Naive thymus-derived CD4-positive, alpha-beta T cell (primary cell): ENCODE measurements at regions not wholly inside any gene's neighbourhood (a gene's known extent, or its start where the extent isn't known, plus 50 kb on each side); places are given as distances from the start of the nearest gene placed in this dataset.

ENCODE experiments used
- ATAC-seq: fragments of 150-1000 bp; cut with Tn5 transposase; 2 replicates; pipeline ENCODE4 v1.10.0; 2021; ENCODE audit warnings: mild to moderate bottlenecking, moderate library complexity
- CTCF ChIA-PET: fragments of 350-600 bp; sonication (Branson Sonifier 250); formaldehyde crosslinking; loops from one replicate; lab custom pipeline; 2021; ENCODE audit warnings: antibody characterized with exemption; lab: Charles Lee
- POLR2A ChIA-PET: fragments of 350-600 bp; sonication (Branson Sonifier 250); formaldehyde crosslinking; loops from one replicate; lab custom pipeline; 2021; ENCODE audit warnings: antibody characterized with exemption, inconsistent platforms; lab: Charles Lee
- DNase-seq, 9 donors: peaks; one replicate each; pipeline versions ENCODE4 v3.0.0 to v3.0.0-alpha.2; 2020 to 2022; ENCODE audit warnings: mixed read lengths in 1 of 9
- H3K27ac ChIP-seq: one replicate; pipeline ENCODE4 v1.7.0; 2013; ENCODE audit warnings: mild to moderate bottlenecking, low read depth, low read length, moderate library complexity
- H3K27me3 ChIP-seq, 2 donors: one replicate each; pipeline ENCODE4 v1.7.0; 2013; ENCODE audit warnings: low read length in 2 of 2, mild to moderate bottlenecking in 2 of 2, moderate library complexity in 2 of 2; ENCODE audit not compliant: control insufficient read depth in 2 of 2, insufficient read depth in 2 of 2
- H3K36me3 ChIP-seq, 3 experiments: 1 replicate in 2 of 3; 2 replicates in 1 of 3; pipeline ENCODE4 v1.7.0; 2013; ENCODE audit warnings: low read length in 3 of 3, mild to moderate bottlenecking in 3 of 3, moderate library complexity in 1 of 3; ENCODE audit not compliant: insufficient read depth in 3 of 3, control insufficient read depth in 2 of 3
- H3K4me1 ChIP-seq, 2 donors: one replicate each; pipeline ENCODE4 v1.7.0; 2013; ENCODE audit warnings: low read length in 2 of 2, mild to moderate bottlenecking in 2 of 2, moderate library complexity in 1 of 2; ENCODE audit not compliant: control insufficient read depth in 2 of 2, insufficient read depth in 2 of 2
- H3K4me3 ChIP-seq: 2 replicates; pipeline ENCODE4 v1.7.0; 2013; ENCODE audit warnings: mild to moderate bottlenecking, low read length
- H3K9me3 ChIP-seq, 3 experiments: 1 replicate in 2 of 3; 2 replicates in 1 of 3; pipeline ENCODE4 v1.7.0; 2013; ENCODE audit warnings: low read length in 3 of 3; ENCODE audit not compliant: control insufficient read depth in 2 of 3
- H3K27ac Mint-ChIP-seq, 9 donors: one replicate each; pipeline ENCODE4 v1.8.0; 2020 to 2022; ENCODE audit warnings: mixed read lengths in 9 of 9, mild to moderate bottlenecking in 8 of 9, moderate library complexity in 5 of 9, inconsistent platforms in 2 of 9
- H3K27me3 Mint-ChIP-seq, 5 donors: one replicate each; pipeline ENCODE4 v1.8.0; 2021 to 2022; ENCODE audit warnings: mixed read lengths in 5 of 5, mild to moderate bottlenecking in 1 of 5
- H3K36me3 Mint-ChIP-seq, 5 donors: one replicate each; pipeline ENCODE4 v1.8.0; 2020 to 2022; ENCODE audit warnings: mixed read lengths in 5 of 5, mild to moderate bottlenecking in 3 of 5, inconsistent platforms in 1 of 5
- H3K4me1 Mint-ChIP-seq, 7 donors: one replicate each; pipeline ENCODE4 v1.8.0; 2020 to 2022; ENCODE audit warnings: mixed read lengths in 7 of 7, mild to moderate bottlenecking in 3 of 7, inconsistent platforms in 1 of 7
- H3K4me3 Mint-ChIP-seq, 10 donors: one replicate each; pipeline ENCODE4 v1.8.0; 2020 to 2022; ENCODE audit warnings: mild to moderate bottlenecking in 10 of 10, mixed read lengths in 10 of 10, moderate library complexity in 6 of 10, inconsistent platforms in 2 of 10
- H3K9me3 Mint-ChIP-seq, 11 donors: one replicate each; pipeline ENCODE4 v1.8.0; 2020 to 2022; ENCODE audit warnings: mixed read lengths in 11 of 11, mild to moderate bottlenecking in 4 of 11, inconsistent platforms in 1 of 11, moderate library complexity in 1 of 11
- intact Hi-C, 2 donors: fragments of 100-400 bp; cut with micrococcal nuclease; formaldehyde crosslinking; loops; one replicate each; pipeline ENCODE4 v1.15.1; 2023

DNA sequence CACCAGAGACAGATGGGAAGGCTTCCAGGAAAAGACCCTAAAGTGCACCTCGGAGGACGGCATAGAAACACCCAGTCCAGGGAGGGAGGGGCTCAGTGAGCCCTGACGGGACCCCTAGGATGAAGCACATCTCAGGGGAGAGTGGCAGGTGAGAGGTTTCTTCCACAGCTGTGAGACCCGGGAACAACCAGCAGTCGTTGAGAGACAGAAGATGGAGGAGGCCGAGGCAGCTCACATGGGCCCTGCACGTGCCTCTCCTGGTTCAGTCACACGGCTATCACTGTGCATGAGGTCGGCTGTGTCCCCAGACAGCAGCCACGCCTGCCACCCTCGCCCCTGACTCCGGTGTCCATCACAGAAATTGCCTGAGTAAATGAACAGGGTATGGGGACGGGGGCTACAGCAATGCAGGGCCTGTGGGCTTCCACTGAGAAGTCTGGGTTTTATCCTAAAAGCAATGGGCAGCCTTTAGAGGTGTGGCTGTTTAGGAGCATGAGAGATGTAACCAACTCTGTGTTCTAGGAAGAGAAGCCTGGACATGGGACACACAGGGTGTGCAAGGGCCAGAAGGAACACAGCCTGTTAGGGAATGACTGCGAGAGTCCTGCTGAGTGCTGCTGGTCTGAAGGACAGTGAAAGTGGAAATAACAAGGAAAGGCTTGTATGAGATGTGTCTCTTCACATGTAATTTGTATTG, 102.0 kb downstream of the TMEM18 start:
- ChIA-PET POLR2A (no interaction called here), CTCF (no interaction called here)
- ATAC-seq (no peak), DNase-seq (no peak)
- Histone ChIP-seq H3K9me3 (peaks cover 0 to 6% (median 0%) of the 10 kb centered on the region in 3 experiments), H3K4me3 (no peak overlapping the region), H3K27me3 (no peaks in the 10 kb centered on the region), H3K36me3 (no peaks in the 10 kb centered on the region), H3K27ac (no peak overlapping the region), H3K4me1 (no peaks in the 10 kb centered on the region)
- intact Hi-C loops, result no loop called here
- H3K27ac Mint-ChIP-seq, result no peak overlapping the region
- peaks cover 0 to 16% (median 4%) of the 10 kb centered on the region in 5 donors for H3K36me3 Mint-ChIP-seq
- no peak overlapping the region for H3K4me3 Mint-ChIP-seq
- H3K27me3 Mint-ChIP-seq, result peaks cover 14 to 42% (median 26%) of the 10 kb centered on the region in 5 donors
- H3K4me1 Mint-ChIP-seq, result peaks cover 0 to 1% (median 0%) of the 10 kb centered on the region in 7 donors
- H3K9me3 Mint-ChIP-seq, result peaks cover 15 to 70% (median 44%) of the 10 kb centered on the region in 11 donors

DNA sequence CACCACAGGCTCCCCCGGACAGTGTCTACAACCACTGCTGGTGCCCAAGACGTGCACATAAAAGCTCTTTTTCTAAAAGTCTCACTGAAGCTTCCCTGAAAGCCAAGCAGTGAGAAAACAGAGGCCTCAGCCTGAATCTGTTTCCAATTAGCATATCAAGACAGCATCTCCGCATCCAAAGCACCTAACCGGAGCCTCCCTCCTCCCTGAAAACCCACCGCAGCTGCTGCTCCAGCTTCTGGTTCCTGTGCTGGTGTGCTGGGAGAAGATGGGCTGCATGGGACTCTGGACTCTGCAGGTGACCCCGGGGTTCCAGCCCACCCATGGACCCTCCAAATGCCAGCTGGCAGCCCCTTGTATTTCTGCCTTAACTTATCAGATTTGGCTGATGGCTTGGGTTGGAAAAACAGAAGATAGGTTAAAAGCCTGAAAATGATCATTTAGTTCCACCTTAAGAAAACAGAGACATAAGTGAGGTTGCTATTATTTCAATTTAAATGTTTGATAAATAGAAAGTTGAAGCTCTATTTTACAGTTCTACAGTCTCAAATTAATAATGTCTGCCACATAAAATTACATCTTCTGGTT, 103.3 kb downstream of the TMEM18 start:
- intact Hi-C loops, result no loop called here
- Mint-ChIP-seq H3K27ac (no peak overlapping the region), H3K4me3 (no peak overlapping the region), H3K9me3 (peaks cover 15 to 74% (median 44%) of the 10 kb centered on the region in 11 donors), H3K4me1 (peaks cover 0 to 1% (median 0%) of the 10 kb centered on the region in 7 donors), H3K36me3 (peaks cover 0 to 16% (median 4%) of the 10 kb centered on the region in 5 donors), H3K27me3 (peaks cover 21 to 51% (median 29%) of the 10 kb centered on the region in 5 donors)
- ChIA-PET CTCF (no interaction called here), POLR2A (no interaction called here)
- peaks cover 0 to 6% (median 0%) of the 10 kb centered on the region in 3 experiments for H3K9me3 ChIP-seq
- H3K4me1 ChIP-seq, result no peaks in the 10 kb centered on the region
- no peak overlapping the region for H3K4me3 ChIP-seq
- no peaks in the 10 kb centered on the region for H3K27me3 ChIP-seq
- DNase-seq (no peak), ATAC-seq (no peak)
- H3K36me3 ChIP-seq, result no peaks in the 10 kb centered on the region
- H3K27ac ChIP-seq, result no peak overlapping the region

DNA sequence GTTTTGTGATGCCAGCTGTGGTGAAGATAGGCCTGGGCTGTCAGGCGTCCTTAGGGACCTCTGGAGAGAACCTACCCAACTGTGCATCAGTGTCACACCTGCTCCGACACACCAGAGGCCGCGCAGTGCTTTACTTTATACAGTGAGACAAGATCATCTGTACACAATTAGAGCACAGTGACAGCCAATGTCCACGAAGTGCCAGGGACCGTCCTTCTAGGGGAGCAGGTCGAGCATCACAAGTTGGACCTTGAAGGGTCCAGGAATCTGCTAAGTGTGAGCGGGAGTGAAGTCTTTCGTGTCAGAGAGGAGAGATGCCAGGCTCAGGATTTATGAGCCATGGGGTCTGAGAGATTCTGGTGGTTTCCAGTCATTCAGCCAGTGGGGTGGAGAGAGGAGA, 104.2 kb downstream of the TMEM18 start:
- Mint-ChIP-seq H3K36me3 (peaks cover 0 to 16% (median 4%) of the 10 kb centered on the region in 5 donors), H3K4me1 (peaks cover 0 to 1% (median 0%) of the 10 kb centered on the region in 7 donors), H3K27me3 (peaks cover 26 to 49% (median 35%) of the 10 kb centered on the region in 5 donors), H3K9me3 (peaks cover 15 to 71% (median 40%) of the 10 kb centered on the region in 11 donors), H3K27ac (no peak overlapping the region), H3K4me3 (no peak overlapping the region)
- no peaks in the 10 kb centered on the region for H3K36me3 ChIP-seq
- no peaks in the 10 kb centered on the region for H3K4me1 ChIP-seq
- ATAC-seq, result no peak
- H3K9me3 ChIP-seq, result peaks cover 0 to 6% (median 0%) of the 10 kb centered on the region in 3 experiments
- H3K4me3 ChIP-seq, result no peak overlapping the region
- ChIA-PET POLR2A (no interaction called here), CTCF (no interaction called here)
- DNase-seq, result no peak
- no peaks in the 10 kb centered on the region for H3K27me3 ChIP-seq
- intact Hi-C loops, result no loop called here
- no peak overlapping the region for H3K27ac ChIP-seq

DNA sequence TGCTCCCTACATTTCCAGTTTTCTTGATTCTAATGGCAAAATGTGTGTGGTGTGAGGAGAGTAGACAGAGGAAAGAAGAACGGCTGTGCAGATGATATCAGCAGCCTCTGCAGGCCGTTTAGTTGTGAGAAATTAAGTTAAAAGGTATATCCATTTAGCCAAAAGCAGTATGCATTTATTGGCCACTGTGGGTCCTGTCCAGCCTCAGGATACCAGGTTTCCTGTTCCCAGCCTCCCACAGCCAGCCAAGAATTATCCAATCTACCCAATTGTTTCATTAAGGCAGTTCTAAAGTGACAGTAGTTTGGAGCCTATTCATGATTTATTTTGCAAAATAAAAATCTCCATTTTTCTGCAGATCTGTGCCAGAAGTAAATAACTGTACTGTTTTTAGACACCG, 107.5 kb downstream of the TMEM18 start:
- no peak overlapping the region for H3K4me3 Mint-ChIP-seq
- H3K9me3 ChIP-seq, result no peaks in the 10 kb centered on the region
- no peaks in the 10 kb centered on the region for H3K36me3 ChIP-seq
- H3K27ac ChIP-seq, result no peak overlapping the region
- no peak overlapping the region for H3K27ac Mint-ChIP-seq
- ChIA-PET POLR2A (no interaction called here), CTCF (no interaction called here)
- intact Hi-C loops, result no loop called here
- H3K4me3 ChIP-seq, result no peak overlapping the region
- H3K9me3 Mint-ChIP-seq, result peaks cover 6 to 40% (median 21%) of the 10 kb centered on the region in 11 donors
- no peak for DNase-seq
- H3K4me1 Mint-ChIP-seq, result no peaks in the 10 kb centered on the region
- peaks cover 23 to 67% (median 58%) of the 10 kb centered on the region in 5 donors for H3K27me3 Mint-ChIP-seq
- H3K27me3 ChIP-seq, result no peaks in the 10 kb centered on the region
- no peak for ATAC-seq
- H3K36me3 Mint-ChIP-seq, result peaks cover 0 to 11% (median 0%) of the 10 kb centered on the region in 5 donors
- no peaks in the 10 kb centered on the region for H3K4me1 ChIP-seq

DNA sequence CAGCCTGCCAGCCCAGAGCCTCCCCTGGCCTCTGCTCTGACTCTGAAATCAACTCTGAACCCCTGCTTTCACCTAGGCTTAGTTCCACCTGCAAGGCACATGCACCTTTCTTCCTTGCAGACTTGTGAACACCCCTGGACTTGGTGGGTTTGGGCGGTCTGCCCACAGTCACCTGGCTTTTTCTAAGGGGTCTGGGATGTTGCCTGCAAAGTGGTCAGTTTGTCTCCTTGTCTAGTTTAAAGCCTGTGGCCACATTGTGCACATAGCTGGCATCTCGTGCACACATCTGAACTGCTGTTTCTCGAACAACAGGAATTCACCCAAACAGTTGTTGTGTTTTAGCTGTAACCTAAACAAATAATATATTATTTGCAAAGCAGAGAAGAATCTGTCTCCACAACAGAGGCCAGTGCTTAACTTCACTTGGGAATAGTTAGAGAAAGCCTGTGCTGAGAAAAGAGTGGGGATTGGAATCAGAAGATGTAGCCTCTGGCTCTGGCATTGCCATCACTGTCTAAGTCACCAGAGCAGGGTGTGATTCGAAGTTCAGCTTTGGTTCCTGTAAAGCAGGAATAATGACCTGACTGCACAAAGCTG, 108.5 kb downstream of the TMEM18 start:
- Mint-ChIP-seq H3K9me3 (peaks cover 6 to 36% (median 20%) of the 10 kb centered on the region in 11 donors), H3K4me1 (no peaks in the 10 kb centered on the region), H3K27me3 (peaks cover 23 to 63% (median 59%) of the 10 kb centered on the region in 5 donors), H3K36me3 (peaks cover 0 to 11% (median 0%) of the 10 kb centered on the region in 5 donors), H3K4me3 (no peak overlapping the region), H3K27ac (no peak overlapping the region)
- H3K27ac ChIP-seq, result no peak overlapping the region
- no peak for DNase-seq
- no peaks in the 10 kb centered on the region for H3K9me3 ChIP-seq
- H3K36me3 ChIP-seq, result no peaks in the 10 kb centered on the region
- H3K4me3 ChIP-seq, result no peak overlapping the region
- no peak for ATAC-seq
- intact Hi-C loops, result no loop called here
- H3K4me1 ChIP-seq, result no peaks in the 10 kb centered on the region
- ChIA-PET POLR2A (no interaction called here), CTCF (no interaction called here)
- H3K27me3 ChIP-seq, result no peaks in the 10 kb centered on the region

DNA sequence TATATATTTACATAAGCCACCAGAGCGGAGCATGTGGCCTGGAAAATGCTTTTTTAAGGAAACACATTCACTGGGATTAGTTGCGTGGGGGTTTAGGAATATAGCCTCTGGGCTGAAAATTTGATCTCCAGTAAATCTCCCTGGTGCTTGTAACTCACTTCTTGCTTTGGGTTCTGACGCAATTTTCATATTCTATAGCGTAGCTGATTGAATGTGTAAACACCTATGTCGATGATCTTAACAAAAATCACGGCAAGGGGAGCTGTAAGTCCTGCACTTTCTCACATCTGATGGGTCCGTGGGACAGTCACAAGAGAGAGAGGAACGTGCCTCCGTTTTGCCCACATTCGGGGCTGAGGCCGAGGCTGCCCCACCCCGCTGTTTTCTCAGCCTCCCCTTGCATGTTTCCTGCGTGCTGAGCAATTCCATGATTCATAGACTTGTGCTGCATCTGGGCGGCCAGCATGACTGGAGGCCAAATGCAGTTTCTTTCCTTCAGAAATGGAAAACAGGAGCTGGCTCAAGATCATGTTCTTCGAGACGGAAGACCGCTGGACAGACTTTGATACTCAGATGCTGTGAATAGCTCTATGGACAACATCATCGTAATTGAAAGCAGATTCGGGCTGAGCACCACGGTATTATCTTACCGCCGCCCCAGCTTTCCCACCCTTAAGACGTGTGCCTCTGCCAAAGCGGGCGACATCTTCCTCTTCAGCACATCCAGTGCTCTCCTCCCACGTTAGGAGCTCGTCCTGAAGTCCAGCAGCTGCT, 109.2 kb downstream of the TMEM18 start:
- ChIA-PET POLR2A (no interaction called here), CTCF (no interaction called here)
- H3K9me3 Mint-ChIP-seq, result peaks cover 6 to 30% (median 17%) of the 10 kb centered on the region in 11 donors
- Histone ChIP-seq H3K4me1 (no peaks in the 10 kb centered on the region), H3K27me3 (no peaks in the 10 kb centered on the region), H3K9me3 (no peaks in the 10 kb centered on the region), H3K36me3 (no peaks in the 10 kb centered on the region), H3K27ac (no peak overlapping the region), H3K4me3 (no peak overlapping the region)
- peaks cover 23 to 62% (median 61%) of the 10 kb centered on the region in 5 donors for H3K27me3 Mint-ChIP-seq
- no peak overlapping the region for H3K4me3 Mint-ChIP-seq
- intact Hi-C loops, result no loop called here
- H3K27ac Mint-ChIP-seq, result no peak overlapping the region
- H3K4me1 Mint-ChIP-seq, result no peaks in the 10 kb centered on the region
- DNase-seq, result no peak
- no peak for ATAC-seq
- peaks cover 0 to 11% (median 0%) of the 10 kb centered on the region in 5 donors for H3K36me3 Mint-ChIP-seq
